GM12865 (cell line): ENCODE measurements at regions not wholly inside any gene's neighbourhood (a gene's known extent, or its start where the extent isn't known, plus 50 kb on each side); places are given as distances from the start of the nearest gene placed in this dataset.

Experiments used
- DNase-seq: peaks from one replicate; pipeline ENCODE4 v3.0.0; 2010; ENCODE audit warnings: low read depth
- H3K4me3 ChIP-seq: 2 replicates; pipeline ENCODE4 v1.5.1; 2011; ENCODE audit warnings: mild to moderate bottlenecking, low read depth, low read length, control low read depth
- CTCF ChIP-seq: IDR thresholded peaks from 2 replicates; pipeline ENCODE4 v1.5.1; 2011; ENCODE audit warnings: low read length, control low read depth, low read depth, inconsistent platforms; ENCODE audit not compliant: insufficient read depth; ENCODE audit errors: missing control alignments

GRCh38 chr12:98232753-98233390, 282.5 kb upstream of the TMPO start:
- no peak for DNase-seq
- no peak for TF ChIP-seq CTCF
- no peak overlapping the region for H3K4me3 ChIP-seq

- H3K4me3 ChIP-seq, result no peak overlapping the region
- DNase-seq, result no peak
- TF ChIP-seq CTCF, result no peak
These were observed 280.1 kb upstream of the TMPO start for GRCh38 chr12:98235301-98235700.

- DNase-seq, result no peak
- H3K4me3 ChIP-seq, result no peak overlapping the region
- no peak for TF ChIP-seq CTCF
These were observed 276.8 kb upstream of the TMPO start for GRCh38 chr12:98238515-98239130.

- TF ChIP-seq CTCF, result no peak
- DNase-seq, result no peak
These were observed 272.2 kb upstream of the TMPO start for GRCh38 chr12:98243190-98243589.

GRCh38 chr12:98244136-98244535, 271.3 kb upstream of the TMPO start:
- no peak overlapping the region for H3K4me3 ChIP-seq
- DNase-seq, result no peak
- TF ChIP-seq CTCF, result no peak

More at GRCh38 chr12:98243190-98243589, 272.2 kb upstream of the TMPO start:
- no peak overlapping the region for H3K4me3 ChIP-seq

GRCh38 chr12:98253207-98254037, 262.0 kb upstream of the TMPO start:
- no peak for DNase-seq
- H3K4me3 ChIP-seq, result no peak overlapping the region
- TF ChIP-seq CTCF, result no peak
